ENCODE measurements at regions not wholly inside any gene's neighbourhood (a gene's known extent, or its start where the extent isn't known, plus 50 kb on each side); places are given as distances from the start of the nearest gene placed in this dataset.

- TF ChIP-seq CTCF (IDR thresholded peaks at IDR 0.05): no peak
- Histone ChIP-seq H3K27ac (no peak overlapping the region), H3K36me3 (no peaks in the 10 kb centered on the region), H3K9me3 (no peaks in the 10 kb centered on the region), H3K4me1 (no peaks in the 10 kb centered on the region), H3K27me3 (no peaks in the 10 kb centered on the region), H3K4me3 (no peak overlapping the region)
- ATAC-seq (no peak), DNase-seq (no peak)
- intact Hi-C loops (cut with DNase I): no loop called here
These were observed 69.9 kb downstream of the FZD4 start for GRCh38 chr11:86885311-86885710.

GRCh38 chr11:86888164-86889000, 66.8 kb downstream of the FZD4 start:
- Histone ChIP-seq H3K4me3 (no peak overlapping the region), H3K36me3 (no peaks in the 10 kb centered on the region), H3K27me3 (no peaks in the 10 kb centered on the region), H3K27ac (no peak overlapping the region), H3K9me3 (no peaks in the 10 kb centered on the region), H3K4me1 (no peaks in the 10 kb centered on the region)
- intact Hi-C loops (cut with DNase I): no loop called here
- no peak for TF ChIP-seq CTCF (IDR thresholded peaks at IDR 0.05)
- ATAC-seq: no peak
- no peak for DNase-seq

- Histone ChIP-seq H3K9me3 (no peaks in the 10 kb centered on the region), H3K27me3 (no peaks in the 10 kb centered on the region), H3K36me3 (no peaks in the 10 kb centered on the region), H3K4me1 (no peaks in the 10 kb centered on the region), H3K4me3 (no peak overlapping the region), H3K27ac (no peak overlapping the region)
- DNase-seq (no peak), ATAC-seq (no peak)
- intact Hi-C loops (cut with DNase I): no loop called here
- no peak for TF ChIP-seq CTCF (IDR thresholded peaks at IDR 0.05)
These were observed 66.2 kb downstream of the FZD4 start for GRCh38 chr11:86889001-86889341.

- Histone ChIP-seq H3K4me1 (no peaks in the 10 kb centered on the region), H3K27ac (no peak overlapping the region), H3K9me3 (no peaks in the 10 kb centered on the region), H3K4me3 (no peak overlapping the region), H3K36me3 (no peaks in the 10 kb centered on the region), H3K27me3 (no peaks in the 10 kb centered on the region)
- no peak for DNase-seq
- no peak for ATAC-seq
- intact Hi-C loops (cut with DNase I): no loop called here
- no peak for TF ChIP-seq CTCF (IDR thresholded peaks at IDR 0.05)
These were observed 64.2 kb downstream of the FZD4 start for GRCh38 chr11:86891036-86891435.

GRCh38 chr11:86893235-86893634, 62.0 kb downstream of the FZD4 start:
- no peaks in the 10 kb centered on the region for H3K27me3 ChIP-seq
- no peak for ATAC-seq
- H3K4me1 ChIP-seq: no peaks in the 10 kb centered on the region
- no peak for TF ChIP-seq CTCF (IDR thresholded peaks at IDR 0.05)
- H3K9me3 ChIP-seq: no peaks in the 10 kb centered on the region
- DNase-seq: no peak
- H3K36me3 ChIP-seq: no peaks in the 10 kb centered on the region
- intact Hi-C loops (cut with DNase I): no loop called here
- H3K27ac ChIP-seq: no peak overlapping the region
- no peak overlapping the region for H3K4me3 ChIP-seq
